ENCODE measurements at regions not wholly inside any gene's neighbourhood (a gene's known extent, or its start where the extent isn't known, plus 50 kb on each side); places are given as distances from the start of the nearest gene placed in this dataset.

- peak; percentile 6 for DNase-seq
- Mint-ChIP-seq H3K4me3 (no peak overlapping the region), H3K4me1 (no peaks in the 10 kb centered on the region), H3K27me3 (peaks cover 9% of the 10 kb centered on the region), H3K9me3 (ENCODE audit: insufficient read depth) (no peaks in the 10 kb centered on the region), H3K27ac (no peak overlapping the region)
- intact Hi-C loops (cut with micrococcal nuclease): no loop called here
- Histone ChIP-seq H2AFZ (ENCODE audit: insufficient read depth, low read depth, low read length, poor library complexity, severe bottlenecking) (no peak overlapping the region), H3K4me2 (replicated peaks; ENCODE audit: low read depth, low read length, poor library complexity, severe bottlenecking) (no peak overlapping the region), H3K27ac (ENCODE audit: low read length in 2 of 2) (no peak overlapping the region), H3K4me1 (ENCODE audit: control insufficient read depth in 2 of 2, insufficient read depth in 2 of 2, low read length in 2 of 2) (no peaks in the 10 kb centered on the region), H3K36me3 (replicated peaks in 1 of 2; ENCODE audit: control extremely low read depth in 1 of 2, control insufficient read depth in 1 of 2, extremely low read depth in 1 of 2, insufficient read depth in 2 of 2, low read length in 1 of 2) (no peaks in the 10 kb centered on the region), H4K20me1 (ENCODE audit: control insufficient read depth, insufficient read depth, low read length, poor library complexity, severe bottlenecking) (no peaks in the 10 kb centered on the region), H3K4me3 (ENCODE audit: control extremely low read depth in 1 of 5, extremely low read depth in 1 of 5, insufficient read depth in 1 of 5, low read depth in 2 of 5, low read length in 4 of 5) (no peak overlapping the region), H3K27me3 (replicated peaks in 1 of 4; ENCODE audit: control extremely low read depth in 1 of 4, control insufficient read depth in 3 of 4, insufficient read depth in 4 of 4, low read length in 3 of 4) (peaks cover 0 to 10% (median 0%) of the 10 kb centered on the region in 4 experiments), H3K9ac (ENCODE audit: low read length) (no peak overlapping the region), H3K9me3 (ENCODE audit: control extremely low read depth in 1 of 3, control insufficient read depth in 2 of 3, insufficient read depth in 1 of 3, low read length in 2 of 3) (no peaks in the 10 kb centered on the region), H3K79me2 (ENCODE audit: control insufficient read depth, insufficient read depth, low read length) (no peaks in the 10 kb centered on the region)
- ATAC-seq (ENCODE audit: low read depth): no peak
- ChIA-PET POLR2A (no interaction called here), CTCF (no interaction called here)
- no peak for TF ChIP-seq CTCF (IDR thresholded peaks at IDR 0.05)
- WGBS (ENCODE audit: insufficient coverage): no CpG with 5 or more reads among the region's 2 CpGs
Measured at GRCh38 chr12:91588874-91589454, 406.3 kb upstream of the DCN start.

- Histone ChIP-seq H3K9ac (ENCODE audit: low read length) (no peak overlapping the region), H3K79me2 (ENCODE audit: control insufficient read depth, insufficient read depth, low read length) (no peaks in the 10 kb centered on the region), H2AFZ (ENCODE audit: insufficient read depth, low read depth, low read length, poor library complexity, severe bottlenecking) (no peak overlapping the region), H3K27ac (ENCODE audit: low read length in 2 of 2) (no peak overlapping the region), H3K4me2 (replicated peaks; ENCODE audit: low read depth, low read length, poor library complexity, severe bottlenecking) (no peak overlapping the region), H3K36me3 (replicated peaks in 1 of 2; ENCODE audit: control extremely low read depth in 1 of 2, control insufficient read depth in 1 of 2, extremely low read depth in 1 of 2, insufficient read depth in 2 of 2, low read length in 1 of 2) (no peaks in the 10 kb centered on the region), H4K20me1 (ENCODE audit: control insufficient read depth, insufficient read depth, low read length, poor library complexity, severe bottlenecking) (no peaks in the 10 kb centered on the region), H3K4me1 (ENCODE audit: control insufficient read depth in 2 of 2, insufficient read depth in 2 of 2, low read length in 2 of 2) (no peaks in the 10 kb centered on the region), H3K27me3 (replicated peaks in 1 of 4; ENCODE audit: control extremely low read depth in 1 of 4, control insufficient read depth in 3 of 4, insufficient read depth in 4 of 4, low read length in 3 of 4) (peaks cover 0 to 4% (median 0%) of the 10 kb centered on the region in 4 experiments), H3K4me3 (ENCODE audit: control extremely low read depth in 1 of 5, extremely low read depth in 1 of 5, insufficient read depth in 1 of 5, low read depth in 2 of 5, low read length in 4 of 5) (no peak overlapping the region), H3K9me3 (ENCODE audit: control extremely low read depth in 1 of 3, control insufficient read depth in 2 of 3, insufficient read depth in 1 of 3, low read length in 2 of 3) (no peaks in the 10 kb centered on the region)
- Mint-ChIP-seq H3K27ac (no peak overlapping the region), H3K9me3 (ENCODE audit: insufficient read depth) (no peaks in the 10 kb centered on the region), H3K4me3 (no peak overlapping the region), H3K27me3 (peaks cover 4% of the 10 kb centered on the region), H3K4me1 (no peaks in the 10 kb centered on the region)
- CTCF ChIA-PET: interaction anchor here (2.6 kb wide), 1 partner anchor 8 kb away, joined by 10 read pairs; no protein-coding TSS in a partner anchor
- ATAC-seq (ENCODE audit: low read depth) (no peak), DNase-seq (no peak)
- no CpG with 5 or more reads among the region's 5 CpGs for WGBS (ENCODE audit: insufficient coverage)
- TF ChIP-seq CTCF (IDR thresholded peaks at IDR 0.05) (no peak), EZH2 (IDR thresholded peaks at IDR 0.05; ENCODE audit: borderline replicate concordance, insufficient read depth, low read depth, low read length, poor library complexity, severe bottlenecking) (no peak)
- intact Hi-C loops (cut with micrococcal nuclease): no loop called here
- POLR2A ChIA-PET: no interaction called here
Measured at GRCh38 chr12:91586015-91586414, 403.4 kb upstream of the DCN start.
